ENCODE measurements at regions not wholly inside any gene's neighbourhood (a gene's known extent, or its start where the extent isn't known, plus 50 kb on each side); places are given as distances from the start of the nearest gene placed in this dataset.

DNA sequence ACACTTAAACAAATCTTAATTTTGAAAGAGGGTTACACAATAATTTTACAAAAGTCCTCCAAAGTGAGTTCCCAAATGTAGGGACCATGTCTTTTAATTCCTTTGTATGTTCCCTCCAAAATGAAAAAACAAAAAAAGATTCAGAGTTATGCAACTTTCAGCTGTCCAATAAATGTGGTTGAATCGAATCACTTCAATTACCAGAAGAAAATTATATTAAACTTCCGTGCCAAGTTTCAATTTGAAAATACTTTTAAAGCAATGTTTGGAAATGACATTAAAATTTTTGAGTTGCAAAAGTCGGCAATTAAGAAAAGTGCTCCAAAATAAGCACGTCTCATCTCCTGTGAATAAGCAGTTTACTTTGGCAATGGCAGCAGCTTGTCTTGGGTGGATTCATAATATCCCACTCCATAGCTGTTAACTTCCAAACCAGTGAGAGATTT lies 60.3 kb upstream of the C1GALT1 start:
- H4K5ac ChIP-seq (ENCODE audit: insufficient read length, low read depth, low read length), result no peak overlapping the region
- no peak overlapping the region for H3K4me3 ChIP-seq (ENCODE audit: extremely low read depth in 1 of 4, insufficient read depth in 2 of 4, low read depth in 3 of 4, low read length in 4 of 4)
- H2BK20ac ChIP-seq (ENCODE audit: low read length), result no peak overlapping the region
- H3K9ac ChIP-seq (replicated peaks in 1 of 4; ENCODE audit: extremely low read depth in 1 of 4, low read depth in 3 of 4, low read length in 3 of 4), result no peak overlapping the region
- TF ChIP-seq SP2 (IDR thresholded peaks at IDR 0.05; ENCODE audit: low read length) (no peak), ASH2L (IDR thresholded peaks at IDR 0.05; ENCODE audit: low read length) (no peak)
- no peaks in the 10 kb centered on the region for H3K23me2 ChIP-seq (ENCODE audit: low read depth, low read length)
- no peak overlapping the region for H2BK120ac ChIP-seq (replicated peaks; ENCODE audit: low read depth, low read length)
- H3K9me3 ChIP-seq (ENCODE audit: insufficient read depth in 2 of 2, low read depth in 1 of 2, low read length in 1 of 2), result no peaks in the 10 kb centered on the region
- H4K91ac ChIP-seq (replicated peaks; ENCODE audit: insufficient read length, low read length), result no peak overlapping the region
- no peak for DNase-seq (ENCODE audit: low read depth in 1 of 2, low spot score in 2 of 2)
- ChIA-PET POLR2A (ENCODE audit: partially characterized antibody) (no interaction called here), CTCF (ENCODE audit: partially characterized antibody) (interaction anchor here (0.8 kb wide), 1 partner anchor 27 kb away, joined by 3 read pairs; no protein-coding TSS in a partner anchor)
- H3K79me2 ChIP-seq (ENCODE audit: control insufficient read depth in 1 of 2, insufficient read depth in 2 of 2, low read length in 2 of 2), result no peaks in the 10 kb centered on the region
- no peak overlapping the region for H3K27ac ChIP-seq (ENCODE audit: low read depth, low read length)
- no peak overlapping the region for H3K56ac ChIP-seq (replicated peaks; ENCODE audit: insufficient read length, low read depth, low read length)
- H2BK5ac ChIP-seq (ENCODE audit: low read depth, low read length), result no peak overlapping the region
- H4K20me1 ChIP-seq (replicated peaks in 1 of 2; ENCODE audit: control insufficient read depth in 1 of 2, insufficient read depth in 2 of 2, low read length in 2 of 2), result no peaks in the 10 kb centered on the region
- H3K18ac ChIP-seq (ENCODE audit: extremely low read depth, low read length), result no peak overlapping the region
- H3K36me3 ChIP-seq (ENCODE audit: control insufficient read depth in 2 of 4, insufficient read depth in 4 of 4, low read length in 3 of 4), result no peaks in the 10 kb centered on the region
- no peak overlapping the region for H3K14ac ChIP-seq (ENCODE audit: insufficient read length)
- FAIRE-seq, result no peak
- H3K79me1 ChIP-seq (ENCODE audit: low read depth, low read length), result no peaks in the 10 kb centered on the region
- no peaks in the 10 kb centered on the region for H3K27me3 ChIP-seq (replicated peaks in 1 of 4; ENCODE audit: control insufficient read depth in 3 of 4, extremely low read depth in 1 of 4, insufficient read depth in 3 of 4, low read length in 3 of 4)
- H4K8ac ChIP-seq (ENCODE audit: extremely low read depth, insufficient read depth, low read length), result no peak overlapping the region
- H3K4me1 ChIP-seq (replicated peaks in 1 of 4; ENCODE audit: control insufficient read depth in 3 of 4, insufficient read depth in 4 of 4, low read length in 3 of 4), result no peaks in the 10 kb centered on the region
- H2BK12ac ChIP-seq (ENCODE audit: low read depth, low read length), result no peak overlapping the region
- H2AK5ac ChIP-seq (ENCODE audit: low read depth, low read length), result no peak overlapping the region
- 93% methylated on average over 4 of the region's 4 CpGs; no CpG with 5 or more reads in 1 of the 2 experiments for WGBS, 2 experiments (ENCODE audit: extremely low coverage in 1 of 2, insufficient coverage in 1 of 2, insufficient read length in 1 of 2, insufficient replicate concordance in 2 of 2, low coverage in 1 of 2, low lambda C conversion rate in 2 of 2, missing lambda C conversion rate in 1 of 2)
- no peak overlapping the region for H3K23ac ChIP-seq (ENCODE audit: insufficient read length)
- no peak overlapping the region for H3K4me2 ChIP-seq (ENCODE audit: insufficient read depth in 1 of 2, low read depth in 2 of 2, low read length in 2 of 2)
- H3K4ac ChIP-seq (replicated peaks; ENCODE audit: insufficient read length, low read depth, low read length), result no peak overlapping the region
- H2AFZ ChIP-seq (ENCODE audit: low read length), result no peak overlapping the region
- no peak overlapping the region for H2BK15ac ChIP-seq (ENCODE audit: low read length)
